Esophagus squamous epithelium (tissue), 4 donors: ENCODE measurements at regions not wholly inside any gene's neighbourhood (a gene's known extent, or its start where the extent isn't known, plus 50 kb on each side); places are given as distances from the start of the nearest gene placed in this dataset.

Experiments used
- POLR2A ChIP-seq, 4 donors: fragments of 450-650 bp; IDR thresholded peaks; one replicate each; pipeline ENCODE4 v1.6.1; 2017; ENCODE audit warnings: antibody characterized with exemption in 4 of 4, mild to moderate bottlenecking in 4 of 4, moderate library complexity in 3 of 4
- TF ChIP-seq, protein P1 (sequence below), 6 experiments: fragments of 450-650 bp in 4 of 6; fragments of 200-600 bp in 2 of 6; sonication (generic) in 2 of 6; IDR thresholded peaks; one replicate each; pipeline ENCODE4 v1.5.1; 2016 to 2019; ENCODE audit warnings: antibody characterized with exemption in 6 of 6, mild to moderate bottlenecking in 4 of 6, moderate library complexity in 4 of 6

DNA sequence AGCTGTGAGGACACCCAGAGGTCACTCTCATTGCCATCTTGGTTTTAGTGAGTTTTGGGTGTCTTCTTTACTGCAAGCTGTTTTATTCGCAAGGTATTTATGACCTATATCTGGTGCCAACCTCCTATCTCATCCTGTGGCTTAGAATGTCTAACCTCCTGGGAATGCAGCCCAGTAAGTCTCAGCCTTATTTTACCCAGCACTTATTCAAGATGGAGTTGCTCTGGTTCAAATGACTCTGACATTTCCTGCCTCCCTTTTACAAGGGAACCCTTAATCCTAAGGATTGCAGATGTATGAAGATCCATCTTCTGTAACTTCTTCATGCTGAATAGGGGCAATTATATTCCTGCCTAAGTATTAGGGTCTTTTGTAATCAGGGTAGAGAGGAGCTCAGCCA lies 708.0 kb downstream of the TMEM182 start:
- TF ChIP-seq, protein P1, sequence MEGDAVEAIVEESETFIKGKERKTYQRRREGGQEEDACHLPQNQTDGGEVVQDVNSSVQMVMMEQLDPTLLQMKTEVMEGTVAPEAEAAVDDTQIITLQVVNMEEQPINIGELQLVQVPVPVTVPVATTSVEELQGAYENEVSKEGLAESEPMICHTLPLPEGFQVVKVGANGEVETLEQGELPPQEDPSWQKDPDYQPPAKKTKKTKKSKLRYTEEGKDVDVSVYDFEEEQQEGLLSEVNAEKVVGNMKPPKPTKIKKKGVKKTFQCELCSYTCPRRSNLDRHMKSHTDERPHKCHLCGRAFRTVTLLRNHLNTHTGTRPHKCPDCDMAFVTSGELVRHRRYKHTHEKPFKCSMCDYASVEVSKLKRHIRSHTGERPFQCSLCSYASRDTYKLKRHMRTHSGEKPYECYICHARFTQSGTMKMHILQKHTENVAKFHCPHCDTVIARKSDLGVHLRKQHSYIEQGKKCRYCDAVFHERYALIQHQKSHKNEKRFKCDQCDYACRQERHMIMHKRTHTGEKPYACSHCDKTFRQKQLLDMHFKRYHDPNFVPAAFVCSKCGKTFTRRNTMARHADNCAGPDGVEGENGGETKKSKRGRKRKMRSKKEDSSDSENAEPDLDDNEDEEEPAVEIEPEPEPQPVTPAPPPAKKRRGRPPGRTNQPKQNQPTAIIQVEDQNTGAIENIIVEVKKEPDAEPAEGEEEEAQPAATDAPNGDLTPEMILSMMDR (IDR thresholded peaks at IDR 0.05) = no peak
- TF ChIP-seq POLR2A (IDR thresholded peaks at IDR 0.05) = no peak
